CD14-positive monocyte (primary cell): ENCODE measurements at regions not wholly inside any gene's neighbourhood (a gene's known extent, or its start where the extent isn't known, plus 50 kb on each side); places are given as distances from the start of the nearest gene placed in this dataset.

ENCODE experiments used
- DNase-seq, 3 donors: peaks; one replicate each; pipeline ENCODE4 v3.0.0-alpha.2; 2011 to 2022
- H2AFZ ChIP-seq: 2 replicates; pipeline ENCODE4 v1.6.0; 2012; ENCODE audit warnings: mild to moderate bottlenecking, low read depth, low read length, inconsistent platforms; ENCODE audit not compliant: insufficient read depth, poor library complexity, severe bottlenecking
- H3K27ac ChIP-seq, 2 donors: 1 replicate in 1 of 2; 2 replicates in 1 of 2; pipeline ENCODE4 v1.5.1; 2012 to 2013; ENCODE audit warnings: low read length in 2 of 2, control low read depth in 1 of 2, inconsistent platforms in 1 of 2, low read depth in 1 of 2, mild to moderate bottlenecking in 1 of 2
- H3K27me3 ChIP-seq, 2 donors: one replicate each; pipeline versions ENCODE4 v1.6.0 to v1.6.1; 2011 to 2013; ENCODE audit warnings: low read length in 2 of 2; ENCODE audit not compliant: control insufficient read depth in 2 of 2, insufficient read depth in 2 of 2
- H3K36me3 ChIP-seq, 2 donors: replicated peaks in 1 of 2; 1 replicate in 1 of 2; 2 replicates in 1 of 2; pipeline versions ENCODE4 v1.5.1 to v1.6.1; 2012 to 2013; ENCODE audit warnings: low read length in 2 of 2, control low read depth in 1 of 2, inconsistent platforms in 1 of 2, mild to moderate bottlenecking in 1 of 2; ENCODE audit not compliant: insufficient read depth in 2 of 2, control insufficient read depth in 1 of 2
- H3K4me1 ChIP-seq, 2 donors: 1 replicate in 1 of 2; 2 replicates in 1 of 2; pipeline versions ENCODE4 v1.5.1 to v1.6.1; 2012 to 2013; ENCODE audit warnings: low read length in 2 of 2, control low read depth in 1 of 2, inconsistent platforms in 1 of 2, mild to moderate bottlenecking in 1 of 2, moderate library complexity in 1 of 2; ENCODE audit not compliant: insufficient read depth in 2 of 2, control insufficient read depth in 1 of 2
- H3K4me2 ChIP-seq: replicated peaks from 2 replicates; pipeline ENCODE3; 2012; ENCODE audit warnings: low read length, moderate library complexity, mild to moderate bottlenecking; ENCODE audit not compliant: poor library complexity, severe bottlenecking; ENCODE audit errors: extremely low read depth
- H3K4me3 ChIP-seq, 3 experiments: fragments of 200-600 bp in 1 of 3; sonication (generic) in 1 of 3; replicated peaks in 1 of 3; 1 replicate in 2 of 3; 2 replicates in 1 of 3; pipeline ENCODE4 v1.5.1; 2011 to 2013; ENCODE audit warnings: low read length in 3 of 3, mild to moderate bottlenecking in 3 of 3, control low read depth in 2 of 3, low read depth in 2 of 3, inconsistent platforms in 1 of 3, moderate library complexity in 1 of 3
- H3K79me2 ChIP-seq: 2 replicates; pipeline ENCODE4 v1.6.0; 2012; ENCODE audit warnings: mild to moderate bottlenecking, control low read depth, inconsistent platforms, low read length, moderate library complexity; ENCODE audit not compliant: insufficient read depth
- H3K9ac ChIP-seq: 2 replicates; pipeline ENCODE4 v1.6.0; 2017; ENCODE audit warnings: low read length, mild to moderate bottlenecking; ENCODE audit not compliant: insufficient read depth, poor library complexity, severe bottlenecking
- H3K9me3 ChIP-seq, 2 donors: replicated peaks in 1 of 2; 1 replicate in 1 of 2; 2 replicates in 1 of 2; pipeline versions ENCODE4 v1.5.1 to v1.6.1; 2012 to 2013; ENCODE audit warnings: low read length in 2 of 2, control low read depth in 1 of 2; ENCODE audit not compliant: control insufficient read depth in 1 of 2, insufficient read depth in 1 of 2
- H4K20me1 ChIP-seq: 2 replicates; pipeline ENCODE4 v1.6.0; 2012; ENCODE audit warnings: mild to moderate bottlenecking, low read length, control low read depth, moderate library complexity; ENCODE audit not compliant: insufficient read depth
- H3K27ac Mint-ChIP-seq, 7 donors: one replicate each; pipeline ENCODE4 v1.8.0; 2020; ENCODE audit warnings: mild to moderate bottlenecking in 7 of 7, mixed read lengths in 7 of 7, moderate library complexity in 6 of 7, inconsistent platforms in 2 of 7
- H3K27me3 Mint-ChIP-seq, 3 donors: one replicate each; pipeline ENCODE4 v1.8.0; 2021 to 2022; ENCODE audit warnings: low read depth in 3 of 3, mild to moderate bottlenecking in 3 of 3, mixed read lengths in 3 of 3, moderate library complexity in 3 of 3, inconsistent platforms in 1 of 3
- H3K36me3 Mint-ChIP-seq, 2 donors: one replicate each; pipeline ENCODE4 v1.8.0; 2020; ENCODE audit warnings: mixed read lengths in 2 of 2, inconsistent platforms in 1 of 2, mild to moderate bottlenecking in 1 of 2
- H3K4me1 Mint-ChIP-seq: one replicate; pipeline ENCODE4 v1.8.0; 2020; ENCODE audit warnings: mild to moderate bottlenecking, mixed read lengths
- H3K4me3 Mint-ChIP-seq, 2 donors: one replicate each; pipeline ENCODE4 v1.8.0; 2020; ENCODE audit warnings: mild to moderate bottlenecking in 2 of 2, mixed read lengths in 2 of 2, moderate library complexity in 1 of 2
- H3K9me3 Mint-ChIP-seq, 7 donors: one replicate each; pipeline ENCODE4 v1.8.0; 2020 to 2022; ENCODE audit warnings: mixed read lengths in 7 of 7, mild to moderate bottlenecking in 6 of 7, moderate library complexity in 6 of 7, inconsistent platforms in 2 of 7
- WGBS: methylation state at CpG from one replicate; pipeline ENCODE4 v1.1.5; 2013; ENCODE audit warnings: missing lambda C conversion rate; ENCODE audit not compliant: insufficient coverage; 5-methylcytosine and 5-hydroxymethylcytosine counted together
- intact Hi-C, 2 donors: fragments of 100-400 bp; cut with micrococcal nuclease; formaldehyde crosslinking; loops; one replicate each; pipeline versions ENCODE4 v1.15.0 to v1.15.1; 2023
- TF ChIP-seq, protein P1 (sequence below): fragments of 200-600 bp; IDR thresholded peaks from one replicate; pipeline ENCODE4 v1.8.0; 2022; ENCODE audit warnings: antibody characterized with exemption, mild to moderate bottlenecking

GRCh38 chr10:130928306-130928705, 383.2 kb downstream of the TCERG1L start:
- H3K36me3 Mint-ChIP-seq: no peaks in the 10 kb centered on the region
- no peaks in the 10 kb centered on the region for H3K4me1 ChIP-seq
- no peak overlapping the region for H3K4me3 Mint-ChIP-seq
- H3K9me3 Mint-ChIP-seq: no peaks in the 10 kb centered on the region
- H3K27me3 Mint-ChIP-seq: peaks cover 0 to 6% (median 3%) of the 10 kb centered on the region in 3 donors
- no peaks in the 10 kb centered on the region for H3K36me3 ChIP-seq
- TF ChIP-seq, protein P1, sequence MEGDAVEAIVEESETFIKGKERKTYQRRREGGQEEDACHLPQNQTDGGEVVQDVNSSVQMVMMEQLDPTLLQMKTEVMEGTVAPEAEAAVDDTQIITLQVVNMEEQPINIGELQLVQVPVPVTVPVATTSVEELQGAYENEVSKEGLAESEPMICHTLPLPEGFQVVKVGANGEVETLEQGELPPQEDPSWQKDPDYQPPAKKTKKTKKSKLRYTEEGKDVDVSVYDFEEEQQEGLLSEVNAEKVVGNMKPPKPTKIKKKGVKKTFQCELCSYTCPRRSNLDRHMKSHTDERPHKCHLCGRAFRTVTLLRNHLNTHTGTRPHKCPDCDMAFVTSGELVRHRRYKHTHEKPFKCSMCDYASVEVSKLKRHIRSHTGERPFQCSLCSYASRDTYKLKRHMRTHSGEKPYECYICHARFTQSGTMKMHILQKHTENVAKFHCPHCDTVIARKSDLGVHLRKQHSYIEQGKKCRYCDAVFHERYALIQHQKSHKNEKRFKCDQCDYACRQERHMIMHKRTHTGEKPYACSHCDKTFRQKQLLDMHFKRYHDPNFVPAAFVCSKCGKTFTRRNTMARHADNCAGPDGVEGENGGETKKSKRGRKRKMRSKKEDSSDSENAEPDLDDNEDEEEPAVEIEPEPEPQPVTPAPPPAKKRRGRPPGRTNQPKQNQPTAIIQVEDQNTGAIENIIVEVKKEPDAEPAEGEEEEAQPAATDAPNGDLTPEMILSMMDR: no peak
- H3K27ac Mint-ChIP-seq: no peak overlapping the region
- no peaks in the 10 kb centered on the region for H3K27me3 ChIP-seq
- H3K79me2 ChIP-seq: no peaks in the 10 kb centered on the region
- no peak overlapping the region for H2AFZ ChIP-seq
- intact Hi-C loops: no loop called here
- WGBS: 88% methylated on average over 3 of the region's 3 CpGs
- DNase-seq: no peak
- H3K4me2 ChIP-seq: no peak overlapping the region
- no peak overlapping the region for H3K27ac ChIP-seq
- H3K4me1 Mint-ChIP-seq: no peaks in the 10 kb centered on the region
- no peak overlapping the region for H3K4me3 ChIP-seq
- H4K20me1 ChIP-seq: no peaks in the 10 kb centered on the region
- no peak overlapping the region for H3K9ac ChIP-seq
- peaks cover 7 to 13% of the 10 kb centered on the region in 2 donors for H3K9me3 ChIP-seq

DNA sequence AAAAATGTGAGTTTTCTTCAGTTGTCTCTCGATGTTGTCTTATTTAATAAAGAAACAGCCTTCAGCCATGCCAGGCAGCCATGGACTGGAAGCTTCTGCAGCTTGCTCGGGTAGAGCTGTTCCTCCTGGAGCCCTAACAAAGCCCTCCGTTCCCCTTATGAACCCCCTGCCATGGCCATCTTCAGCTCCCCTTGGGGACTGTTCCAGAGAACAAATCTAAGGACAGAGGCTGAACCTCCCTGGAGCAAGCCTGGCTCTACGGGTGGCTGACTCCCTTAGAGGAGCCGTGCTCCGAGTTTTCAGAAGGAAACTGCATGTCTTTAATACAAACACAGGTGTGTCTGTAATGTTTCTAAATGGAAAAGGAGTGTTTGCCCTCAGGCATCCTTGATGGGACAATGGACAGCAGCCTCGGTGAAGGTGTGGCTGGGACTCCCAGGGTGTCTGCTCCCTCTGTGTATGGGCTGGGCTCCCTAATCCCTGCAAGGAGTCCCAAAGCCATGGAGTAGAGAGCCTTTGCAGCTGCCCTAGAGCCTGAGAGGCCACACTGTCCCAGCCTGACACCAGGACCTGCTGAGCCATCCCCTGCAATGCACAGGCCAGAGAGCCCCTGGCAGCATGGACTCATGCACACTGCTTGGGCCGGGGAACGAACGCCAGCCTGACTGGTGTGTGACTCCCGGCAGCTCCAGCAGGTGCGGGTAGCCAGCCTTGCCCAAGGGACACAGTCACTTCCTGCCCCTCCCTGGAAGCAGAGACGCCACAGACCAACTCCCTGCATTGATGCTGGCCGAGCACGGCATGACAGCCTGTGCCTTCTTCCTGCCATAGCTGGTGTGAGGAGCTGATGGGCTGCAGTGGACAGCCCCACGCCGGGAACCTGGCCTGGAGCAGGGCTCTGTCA, 381.8 kb downstream of the TCERG1L start:
- Histone ChIP-seq H3K4me1 (no peaks in the 10 kb centered on the region), H3K4me2 (no peak overlapping the region), H3K27me3 (no peaks in the 10 kb centered on the region), H3K9ac (no peak overlapping the region), H3K27ac (no peak overlapping the region), H3K36me3 (no peaks in the 10 kb centered on the region), H4K20me1 (no peaks in the 10 kb centered on the region), H2AFZ (no peak overlapping the region), H3K9me3 (peaks cover 5 to 7% of the 10 kb centered on the region in 2 donors), H3K79me2 (no peaks in the 10 kb centered on the region), H3K4me3 (no peak overlapping the region)
- WGBS: 81% methylated on average over 11 of the region's 17 CpGs
- H3K4me1 Mint-ChIP-seq: no peaks in the 10 kb centered on the region
- H3K9me3 Mint-ChIP-seq: no peaks in the 10 kb centered on the region
- TF ChIP-seq, protein P1: no peak
- DNase-seq: no peak
- no peaks in the 10 kb centered on the region for H3K36me3 Mint-ChIP-seq
- intact Hi-C loops: no loop called here
- H3K4me3 Mint-ChIP-seq: no peak overlapping the region
- peaks cover 2 to 6% (median 3%) of the 10 kb centered on the region in 3 donors for H3K27me3 Mint-ChIP-seq
- H3K27ac Mint-ChIP-seq: no peak overlapping the region
